MM.1S (cell line): ENCODE measurements at regions not wholly inside any gene's neighbourhood (a gene's known extent, or its start where the extent isn't known, plus 50 kb on each side); places are given as distances from the start of the nearest gene placed in this dataset.

Experiments used
- DNase-seq: peaks from one replicate; pipeline ENCODE4 v3.0.0-alpha.2; 2015
- H2AFZ ChIP-seq: fragments of 300-600 bp; sonication (generic); 2 replicates; pipeline ENCODE4 v1.6.0; 2016; ENCODE audit warnings: antibody characterized with exemption, low read length
- H3F3A ChIP-seq: fragments of 300-600 bp; sonication (generic); 2 replicates; pipeline ENCODE4 v1.6.1; 2016; ENCODE audit warnings: mild to moderate bottlenecking, antibody characterized with exemption, low read length, moderate library complexity, mixed read lengths; ENCODE audit not compliant: insufficient read depth
- H3K27ac ChIP-seq: fragments of 300-600 bp; sonication (generic); 2 replicates; pipeline ENCODE4 v1.5.1; 2016; ENCODE audit warnings: mild to moderate bottlenecking, low read length
- H3K27me3 ChIP-seq: fragments of 300-600 bp; sonication (generic); replicated peaks from 2 replicates; pipeline ENCODE4 v1.6.0; 2016; ENCODE audit warnings: low read length; ENCODE audit not compliant: insufficient read depth
- H3K36me3 ChIP-seq: fragments of 300-600 bp; sonication (generic); replicated peaks from 2 replicates; pipeline ENCODE4 v1.6.1; 2016; ENCODE audit warnings: mild to moderate bottlenecking, low read length, mixed read lengths; ENCODE audit not compliant: insufficient read depth
- H3K4me1 ChIP-seq: fragments of 300-600 bp; sonication (generic); 2 replicates; pipeline ENCODE4 v1.6.1; 2016; ENCODE audit warnings: low read length, mixed read lengths
- H3K4me2 ChIP-seq: fragments of 300-600 bp; sonication (generic); 2 replicates; pipeline ENCODE4 v1.6.0; 2016; ENCODE audit warnings: low read depth, low read length
- H3K4me3 ChIP-seq: fragments of 300-600 bp; sonication (generic); 2 replicates; pipeline ENCODE4 v1.5.1; 2016; ENCODE audit warnings: low read length, mixed read lengths
- H3K79me2 ChIP-seq: fragments of 300-600 bp; sonication (generic); 2 replicates; pipeline ENCODE4 v1.6.1; 2016; ENCODE audit warnings: mixed run types, low read length, mixed read lengths
- H3K9ac ChIP-seq: fragments of 300-600 bp; sonication (generic); 2 replicates; pipeline ENCODE4 v1.6.1; 2016; ENCODE audit warnings: low read length, mixed read lengths
- H3K9me2 ChIP-seq: fragments of 300-600 bp; sonication (generic); replicated peaks from 2 replicates; pipeline ENCODE4 v1.6.1; 2016; ENCODE audit warnings: mild to moderate bottlenecking, low read length, mixed read lengths; ENCODE audit not compliant: insufficient read depth
- H3K9me3 ChIP-seq: fragments of 300-600 bp; sonication (generic); replicated peaks from 2 replicates; pipeline ENCODE4 v1.6.1; 2016; ENCODE audit warnings: mild to moderate bottlenecking, low read length, mixed read lengths; ENCODE audit not compliant: insufficient read depth
- H4K20me1 ChIP-seq: fragments of 300-600 bp; sonication (generic); 2 replicates; pipeline ENCODE4 v1.6.1; 2016; ENCODE audit warnings: mild to moderate bottlenecking, low read length, moderate library complexity, mixed read lengths; ENCODE audit not compliant: insufficient read depth
- CTCF ChIP-seq: fragments of 300-600 bp; sonication (generic); IDR thresholded peaks from 2 replicates; pipeline ENCODE4 v1.5.1; 2016; ENCODE audit warnings: antibody characterized with exemption, low read length, mixed read lengths
- EZH2 ChIP-seq: fragments of 300-600 bp; sonication (generic); optimal IDR thresholded peaks from 2 replicates; pipeline ENCODE3; 2017; ENCODE audit warnings: low read depth, mild to moderate bottlenecking, antibody characterized with exemption, low read length, mixed read lengths
- EZH2phosphoT487 ChIP-seq: fragments of 300-600 bp; sonication (generic); IDR thresholded peaks from 2 replicates; pipeline ENCODE4 v1.6.1; 2018; ENCODE audit warnings: antibody characterized with exemption, low read length

DNA sequence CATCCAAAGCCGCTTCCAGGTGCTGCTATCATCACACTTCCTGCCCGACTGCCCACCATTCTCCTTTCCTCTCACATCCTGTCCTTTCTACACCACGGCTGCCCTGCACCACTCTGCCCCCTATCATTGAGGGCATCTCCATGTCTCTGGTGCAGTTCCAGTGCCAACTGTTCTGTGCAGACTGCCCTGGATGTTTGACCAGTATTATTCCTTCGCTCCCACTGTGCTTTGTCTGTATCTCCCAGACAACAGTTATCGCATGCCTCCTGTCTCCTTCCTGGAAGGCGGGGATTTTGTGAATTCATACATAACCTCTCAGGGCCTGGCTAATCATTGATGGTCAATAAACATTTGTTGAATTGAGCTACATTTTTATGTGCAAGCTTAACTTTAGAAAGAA, 63.6 kb upstream of the GNG12 start:
- Histone ChIP-seq H3K27me3 (no peaks in the 10 kb centered on the region), H3K79me2 (no peaks in the 10 kb centered on the region), H3K4me3 (no peak overlapping the region), H3K9me2 (no peaks in the 10 kb centered on the region), H3K4me2 (no peak overlapping the region), H2AFZ (no peak overlapping the region), H3F3A (no peaks in the 10 kb centered on the region), H4K20me1 (no peaks in the 10 kb centered on the region), H3K4me1 (no peaks in the 10 kb centered on the region), H3K36me3 (no peaks in the 10 kb centered on the region), H3K27ac (no peak overlapping the region), H3K9ac (no peak overlapping the region), H3K9me3 (no peaks in the 10 kb centered on the region)
- TF ChIP-seq EZH2 (no peak), CTCF (no peak), EZH2phosphoT487 (no peak)
- no peak for DNase-seq

- no peaks in the 10 kb centered on the region for H3F3A ChIP-seq
Measured at GRCh38 chr1:67894981-67895735, 61.9 kb upstream of the GNG12 start.

GRCh38 chr1:67893126-67893495, 59.8 kb upstream of the GNG12 start:
- no peak for DNase-seq
- no peak overlapping the region for H3K27ac ChIP-seq

More at GRCh38 chr1:67894981-67895735, 61.9 kb upstream of the GNG12 start:
- H2AFZ ChIP-seq: no peak overlapping the region
- no peaks in the 10 kb centered on the region for H3K79me2 ChIP-seq
- no peak overlapping the region for H3K4me2 ChIP-seq
- no peaks in the 10 kb centered on the region for H3K4me1 ChIP-seq
- no peaks in the 10 kb centered on the region for H3K36me3 ChIP-seq
- DNase-seq: no peak
- no peak overlapping the region for H3K4me3 ChIP-seq
- H3K27ac ChIP-seq: no peak overlapping the region
- H3K27me3 ChIP-seq: no peaks in the 10 kb centered on the region
- TF ChIP-seq EZH2: no peak
- no peak for TF ChIP-seq CTCF
- TF ChIP-seq EZH2phosphoT487: no peak
- no peaks in the 10 kb centered on the region for H3K9me2 ChIP-seq
- no peaks in the 10 kb centered on the region for H3K9me3 ChIP-seq
- no peaks in the 10 kb centered on the region for H4K20me1 ChIP-seq
- H3K9ac ChIP-seq: no peak overlapping the region

GRCh38 chr1:67892476-67893125, 59.3 kb upstream of the GNG12 start:
- no peaks in the 10 kb centered on the region for H4K20me1 ChIP-seq
- H3K4me1 ChIP-seq: no peaks in the 10 kb centered on the region
- no peak for DNase-seq
- H3F3A ChIP-seq: no peaks in the 10 kb centered on the region
- H3K9me2 ChIP-seq: no peaks in the 10 kb centered on the region
- H3K4me2 ChIP-seq: no peak overlapping the region
- no peak overlapping the region for H3K27ac ChIP-seq
- no peak for TF ChIP-seq EZH2phosphoT487
- TF ChIP-seq EZH2: no peak
- no peak for TF ChIP-seq CTCF
- no peak overlapping the region for H3K9ac ChIP-seq
- no peaks in the 10 kb centered on the region for H3K9me3 ChIP-seq
- no peaks in the 10 kb centered on the region for H3K79me2 ChIP-seq
- no peaks in the 10 kb centered on the region for H3K36me3 ChIP-seq
- H2AFZ ChIP-seq: no peak overlapping the region
- H3K4me3 ChIP-seq: no peak overlapping the region
- H3K27me3 ChIP-seq: no peaks in the 10 kb centered on the region

More at GRCh38 chr1:67893126-67893495, 59.8 kb upstream of the GNG12 start:
- TF ChIP-seq EZH2: no peak
- Histone ChIP-seq H3K79me2 (no peaks in the 10 kb centered on the region), H2AFZ (no peak overlapping the region), H3K4me2 (no peak overlapping the region), H3K27me3 (no peaks in the 10 kb centered on the region), H3K4me3 (no peak overlapping the region), H3K9me3 (no peaks in the 10 kb centered on the region), H3K9ac (no peak overlapping the region), H3K9me2 (no peaks in the 10 kb centered on the region), H3K4me1 (no peaks in the 10 kb centered on the region), H3K36me3 (no peaks in the 10 kb centered on the region), H3F3A (no peaks in the 10 kb centered on the region), H4K20me1 (no peaks in the 10 kb centered on the region)
